HG03060 (cell line): ENCODE measurements at regions not wholly inside any gene's neighbourhood (a gene's known extent, or its start where the extent isn't known, plus 50 kb on each side); places are given as distances from the start of the nearest gene placed in this dataset.
"Not testable (repeated sequence)": the region's sequence is repeated elsewhere in the genome, so short reads cannot be mapped to it uniquely, and the experiment has no call there.

Experiments used
- ATAC-seq: cut with Tn5 transposase; IDR thresholded peaks from one replicate; pipeline ENCODE4 v1.9.1; 2021; ENCODE audit warnings: low read depth, moderate number of reproducible peaks; ENCODE audit not compliant: unreplicated experiment

DNA sequence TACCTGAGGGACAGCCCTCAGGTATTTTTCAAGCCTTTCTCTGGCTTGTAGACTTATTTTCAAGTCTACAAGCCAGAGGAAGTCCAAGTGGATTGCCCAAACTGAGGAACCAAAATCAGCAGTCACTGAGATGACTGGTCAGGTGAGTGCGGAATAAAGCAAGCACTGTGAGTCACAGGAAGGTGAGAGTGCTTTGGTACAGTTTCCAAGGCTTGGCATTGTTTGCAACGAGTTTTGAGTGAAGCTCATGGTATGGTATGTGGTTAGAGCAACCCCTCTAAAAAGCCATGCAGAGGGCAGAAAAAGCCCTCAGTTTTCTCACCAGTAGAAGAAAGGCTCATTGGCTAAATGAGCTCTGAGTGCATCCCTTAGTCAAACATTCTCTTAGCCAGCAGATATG is 112.8 kb upstream of the EOLA2 start:
- ATAC-seq: no peak

DNA sequence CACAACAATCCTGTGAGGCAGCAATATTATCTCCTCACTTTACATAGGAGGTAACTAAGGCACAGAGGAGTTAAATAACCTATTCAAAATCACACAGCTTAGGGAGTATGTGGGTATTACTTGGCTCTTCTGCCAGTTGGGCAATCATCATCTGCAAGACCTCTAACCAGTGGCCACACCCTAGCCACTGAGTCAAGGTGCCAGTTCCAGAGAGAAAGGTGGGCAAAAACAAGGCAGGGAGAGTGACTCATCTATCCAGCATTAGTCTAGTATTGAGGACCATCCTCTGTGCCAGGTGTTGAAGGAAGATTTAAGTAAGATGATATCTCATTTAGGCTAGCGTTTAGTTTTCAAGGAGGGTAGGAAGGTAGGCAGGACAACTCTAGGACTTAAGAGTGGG is 113.9 kb upstream of the EOLA2 start:
- ATAC-seq: no peak

DNA sequence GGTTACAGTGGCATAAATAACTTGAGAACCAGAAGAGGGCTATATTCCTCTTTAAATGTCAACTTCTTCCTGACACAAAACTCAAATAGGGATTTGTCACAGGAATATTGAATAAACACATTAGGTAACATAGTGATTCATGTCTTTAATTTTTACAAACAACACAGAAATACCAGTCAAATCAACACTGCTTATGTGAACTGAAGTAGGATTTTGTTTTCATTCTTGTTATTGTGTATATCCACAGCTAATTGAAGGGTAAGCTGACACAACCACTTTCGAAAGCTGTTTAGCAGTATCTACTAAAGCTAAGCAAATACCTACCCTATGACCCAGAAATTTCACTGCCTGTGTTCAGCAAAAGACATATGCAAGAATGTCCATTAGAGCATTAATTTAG is 120.4 kb upstream of the EOLA2 start:
- ATAC-seq: no peak

DNA sequence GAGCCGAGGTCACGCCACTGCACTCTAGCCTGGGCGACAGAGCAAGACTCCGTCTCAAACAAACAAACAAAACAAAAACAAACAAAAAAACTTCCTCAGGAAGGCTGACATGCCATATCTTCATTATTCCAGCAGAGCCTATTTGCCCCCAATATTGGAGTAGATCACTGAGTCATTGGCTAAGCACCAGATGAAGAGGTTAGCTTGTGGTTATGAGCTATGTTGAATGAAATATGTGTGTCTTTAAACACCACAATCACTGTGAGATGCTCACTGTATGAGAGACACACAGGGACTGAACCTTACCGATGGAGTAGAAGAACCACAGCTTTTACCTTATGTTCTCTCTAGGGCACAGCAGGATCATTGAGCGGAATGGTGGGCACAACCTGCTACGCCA is 122.1 kb upstream of the EOLA2 start:
- no peak for ATAC-seq

DNA sequence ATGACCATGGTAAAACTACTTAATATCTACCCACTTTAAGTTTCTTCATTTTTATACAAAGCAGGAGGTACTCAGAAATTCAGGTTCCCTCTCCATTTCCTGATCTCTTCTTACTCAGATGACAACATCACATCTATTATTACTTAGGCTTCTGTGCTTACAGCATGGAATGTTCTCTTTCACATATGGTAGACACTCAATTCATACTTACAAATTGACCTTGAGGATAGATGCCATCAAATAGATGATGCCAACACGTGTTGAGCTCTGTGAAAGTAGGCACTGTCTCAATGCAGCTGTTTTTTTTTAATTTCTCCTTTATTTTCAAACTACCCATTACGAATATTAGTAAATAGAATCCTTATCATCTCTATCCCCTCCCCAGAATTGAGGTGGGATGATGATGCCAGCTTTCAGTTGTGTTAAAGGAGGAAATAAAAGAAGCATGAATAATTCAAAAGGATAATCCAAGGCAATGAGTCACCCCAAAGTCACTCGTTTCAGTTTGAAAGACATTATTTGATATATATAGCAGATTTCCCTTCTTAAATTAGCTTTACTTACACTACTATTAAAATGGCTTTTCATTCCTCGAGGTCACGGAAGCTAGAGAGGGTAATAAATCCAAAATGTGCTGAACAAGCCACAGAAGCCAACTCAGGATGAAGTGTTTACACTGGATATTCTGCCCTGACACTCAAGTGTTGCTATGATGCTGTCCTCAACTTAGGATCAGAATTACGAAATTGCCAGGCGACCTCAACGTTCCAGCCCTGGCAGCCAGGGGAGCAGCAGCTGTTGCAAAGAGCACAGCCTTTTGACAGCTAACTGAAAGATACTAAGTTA is 124.2 kb upstream of the EOLA2 start:
- no peak for ATAC-seq

DNA sequence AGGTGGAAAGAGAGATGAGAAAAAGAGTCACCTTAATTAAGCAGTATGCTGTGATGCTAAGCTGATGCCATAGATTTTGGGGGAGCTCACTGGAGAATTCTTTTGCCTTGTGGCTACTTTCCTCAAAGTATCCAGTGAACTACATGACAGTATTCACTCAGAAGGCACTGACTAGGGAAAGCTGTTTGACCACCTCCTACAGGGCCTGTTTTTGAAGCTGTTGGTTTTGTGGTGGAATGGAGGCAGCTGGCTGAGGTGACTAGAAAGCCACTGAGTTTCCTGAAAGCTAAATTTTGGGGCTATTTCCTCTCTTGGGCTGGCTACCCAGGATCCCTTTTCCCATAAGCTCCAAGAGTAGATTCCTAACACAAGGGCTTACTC is 124.8 kb upstream of the EOLA2 start:
- no peak for ATAC-seq

DNA sequence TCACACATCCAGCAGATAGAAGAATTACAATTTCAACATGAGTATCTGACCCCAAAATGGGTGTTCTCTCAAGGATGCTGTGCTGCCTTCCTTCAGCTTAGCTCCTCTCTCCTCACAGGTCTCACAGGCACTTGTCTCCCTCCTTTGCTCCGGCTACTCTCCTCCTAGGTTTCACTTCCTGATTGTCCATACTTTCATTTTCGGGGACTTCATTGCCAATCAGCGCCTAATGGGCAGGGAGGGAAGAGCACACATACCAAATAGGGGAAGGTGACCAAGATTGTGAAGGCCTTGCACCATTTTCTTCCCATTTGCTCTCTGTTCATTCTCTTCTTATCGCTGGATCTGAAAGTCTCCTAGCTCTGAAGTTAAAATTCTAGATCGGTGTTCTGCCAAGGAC is 125.4 kb upstream of the EOLA2 start:
- ATAC-seq: no peak

DNA sequence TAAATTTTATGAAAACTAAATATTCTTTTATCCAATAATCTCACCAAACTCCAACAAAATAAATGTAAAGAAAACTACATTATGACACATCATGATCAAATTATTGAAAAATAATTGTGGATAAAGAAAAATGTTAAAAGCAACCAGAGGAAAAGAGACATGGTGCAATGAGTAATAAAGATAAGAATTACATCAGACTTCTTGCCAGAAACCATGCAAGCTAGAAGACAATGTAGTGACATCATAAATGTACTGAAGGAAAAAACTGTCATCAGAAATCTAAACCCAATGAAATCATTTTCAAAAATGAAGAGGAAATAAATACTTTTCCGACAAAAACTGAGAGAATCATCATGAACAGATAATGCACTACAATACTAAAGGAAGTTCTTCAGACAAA is 135.9 kb upstream of the EOLA2 start:
- no peak for ATAC-seq

DNA sequence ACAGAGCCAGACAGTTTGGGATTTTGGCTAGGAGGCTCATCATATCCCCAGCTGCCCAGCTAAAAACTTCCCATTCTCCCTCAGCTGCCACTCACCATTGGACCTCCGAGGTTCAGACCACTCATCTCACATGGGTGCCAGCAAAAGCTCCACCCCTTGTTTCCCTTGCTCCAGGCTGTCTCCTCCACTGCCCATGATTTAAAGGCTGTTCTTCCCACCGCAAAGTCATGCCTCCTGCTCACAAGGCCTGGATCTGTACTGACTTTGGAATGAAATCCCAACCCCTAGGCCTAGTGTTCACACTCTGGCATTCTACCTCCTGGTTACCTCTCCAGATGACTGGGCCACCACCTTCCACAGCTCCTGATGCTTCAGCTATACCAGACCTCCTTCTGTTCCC is 142.2 kb upstream of the EOLA2 start:
- no peak for ATAC-seq

DNA sequence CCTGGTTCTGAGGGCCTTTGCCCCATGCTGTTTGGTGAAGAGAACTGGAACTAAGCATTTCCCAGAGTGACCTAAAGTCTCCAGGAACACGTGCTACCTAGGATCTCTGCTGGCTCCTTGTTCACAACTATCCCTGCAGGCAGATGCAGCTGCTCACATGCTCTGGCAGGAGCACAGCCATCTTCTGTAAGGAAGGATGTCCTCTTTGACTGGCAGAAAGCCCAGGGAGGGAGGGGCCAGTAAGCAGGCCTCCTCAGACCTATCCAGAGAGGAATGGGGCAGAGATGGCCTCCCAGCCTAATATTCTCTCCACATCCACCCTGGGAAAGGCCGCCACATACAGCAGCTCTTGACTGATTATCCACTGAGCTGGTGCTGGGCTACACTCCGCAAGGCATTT is 142.8 kb upstream of the EOLA2 start:
- no peak for ATAC-seq

DNA sequence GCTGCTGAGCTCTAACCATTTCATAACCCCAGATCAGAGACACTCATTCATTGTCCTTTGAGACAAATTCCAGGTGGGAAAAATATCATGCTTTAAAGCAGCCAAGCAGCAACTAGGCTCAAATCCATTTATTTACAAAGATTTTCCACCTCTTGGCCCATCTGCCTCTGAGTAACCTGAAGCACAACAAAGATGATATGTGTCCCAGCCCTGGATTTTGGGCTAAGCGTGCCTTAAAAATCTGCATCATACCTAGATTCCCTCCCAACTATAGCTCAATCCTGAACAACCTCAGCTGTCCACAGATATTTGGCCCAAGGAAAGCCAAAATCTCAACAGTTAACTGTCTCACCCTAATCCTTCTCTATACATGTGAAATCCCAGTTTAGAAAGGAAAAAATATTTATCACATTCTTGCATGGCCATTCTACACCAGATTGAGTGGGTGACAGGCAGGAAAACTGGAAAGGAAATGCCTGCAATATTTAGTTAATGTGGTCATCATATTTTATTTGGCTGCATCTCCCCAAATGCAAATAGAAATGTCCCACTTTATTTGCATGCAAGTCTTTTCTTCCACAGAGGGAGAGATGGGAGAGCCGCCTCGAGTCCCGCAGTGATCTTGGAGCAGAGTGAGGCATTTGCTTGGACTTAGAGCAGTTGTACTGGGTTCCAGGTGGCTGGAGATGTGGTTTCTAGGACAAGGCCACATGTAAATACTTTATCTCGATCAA is 146.4 kb upstream of the EOLA2 start:
- no peak for ATAC-seq

DNA sequence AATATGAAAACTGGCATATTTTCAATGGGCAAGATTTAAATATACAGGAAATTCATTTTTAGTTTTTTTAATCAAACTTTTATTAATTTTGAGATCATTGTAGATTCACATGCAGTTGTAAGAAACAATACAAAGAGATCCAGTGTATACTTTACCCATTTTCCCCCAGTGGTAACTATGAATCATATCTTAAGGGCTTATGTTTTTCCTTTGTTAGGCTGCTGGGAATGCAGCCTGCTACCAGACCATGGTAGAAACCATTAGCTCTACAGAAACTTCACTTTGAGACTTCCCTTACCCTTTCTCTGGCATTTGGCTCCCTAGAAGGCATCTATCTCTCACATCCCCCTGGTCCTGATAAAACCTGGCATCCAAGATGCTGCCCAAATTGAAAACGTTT is 147.6 kb upstream of the EOLA2 start:
- no peak for ATAC-seq

DNA sequence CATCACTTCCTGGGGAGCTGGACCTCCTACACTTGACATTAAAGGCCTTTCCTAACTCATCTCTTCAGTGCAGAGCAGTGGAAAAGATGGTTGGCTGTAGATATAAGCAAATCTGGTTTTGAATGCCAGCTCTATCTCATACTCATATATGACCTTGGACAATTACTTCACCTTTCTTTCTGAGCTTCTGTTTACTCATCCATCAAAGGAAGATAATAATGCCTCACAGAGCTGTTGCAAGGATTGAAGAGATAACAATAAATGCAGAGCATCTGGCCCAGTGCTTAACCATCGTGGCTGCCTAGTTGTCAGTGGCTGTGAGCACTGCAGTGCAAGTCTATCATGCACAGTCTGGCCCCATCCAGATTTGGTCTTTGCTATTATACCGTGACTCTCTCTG is 148.1 kb upstream of the EOLA2 start:
- no peak for ATAC-seq

DNA sequence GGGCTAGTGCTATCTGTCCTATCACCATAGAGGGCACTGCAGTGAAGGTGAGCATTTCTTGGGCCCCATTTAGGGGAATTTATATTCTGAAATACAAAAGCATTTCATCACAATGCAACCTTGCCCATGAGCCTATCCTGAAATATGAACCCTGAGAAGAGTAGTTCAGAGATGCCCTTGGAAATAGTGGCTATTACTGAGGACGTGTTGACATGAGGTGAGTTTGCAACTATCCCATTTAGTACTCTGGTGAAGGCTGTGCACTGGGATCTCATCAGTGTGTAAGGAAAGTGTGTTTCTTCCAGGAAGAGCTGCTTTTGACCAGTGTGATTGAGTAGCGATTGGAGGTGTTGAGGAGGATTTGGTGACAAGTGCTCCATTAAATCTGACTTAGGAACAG is 149.3 kb upstream of the EOLA2 start:
- ATAC-seq: no peak

DNA sequence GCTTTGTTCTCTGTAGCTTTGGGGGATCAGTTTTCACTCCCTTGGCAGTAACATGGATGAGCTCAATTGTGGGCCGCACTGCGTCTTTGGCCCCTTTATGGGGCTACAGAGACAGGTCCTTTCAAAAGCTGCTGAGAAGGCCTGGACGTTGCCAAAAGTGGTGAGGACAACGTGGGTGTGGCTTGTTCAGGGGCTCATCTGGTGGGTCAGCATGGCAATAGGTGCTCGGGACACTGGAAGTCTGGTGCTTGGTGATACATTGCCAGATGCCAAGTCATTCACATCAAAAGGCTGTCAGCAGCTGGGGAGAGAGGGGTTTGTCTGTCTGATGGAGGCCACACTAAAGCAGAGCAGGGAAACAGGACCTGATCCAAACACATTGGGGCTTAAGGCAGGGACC is 149.8 kb upstream of the EOLA2 start:
- ATAC-seq: no peak

DNA sequence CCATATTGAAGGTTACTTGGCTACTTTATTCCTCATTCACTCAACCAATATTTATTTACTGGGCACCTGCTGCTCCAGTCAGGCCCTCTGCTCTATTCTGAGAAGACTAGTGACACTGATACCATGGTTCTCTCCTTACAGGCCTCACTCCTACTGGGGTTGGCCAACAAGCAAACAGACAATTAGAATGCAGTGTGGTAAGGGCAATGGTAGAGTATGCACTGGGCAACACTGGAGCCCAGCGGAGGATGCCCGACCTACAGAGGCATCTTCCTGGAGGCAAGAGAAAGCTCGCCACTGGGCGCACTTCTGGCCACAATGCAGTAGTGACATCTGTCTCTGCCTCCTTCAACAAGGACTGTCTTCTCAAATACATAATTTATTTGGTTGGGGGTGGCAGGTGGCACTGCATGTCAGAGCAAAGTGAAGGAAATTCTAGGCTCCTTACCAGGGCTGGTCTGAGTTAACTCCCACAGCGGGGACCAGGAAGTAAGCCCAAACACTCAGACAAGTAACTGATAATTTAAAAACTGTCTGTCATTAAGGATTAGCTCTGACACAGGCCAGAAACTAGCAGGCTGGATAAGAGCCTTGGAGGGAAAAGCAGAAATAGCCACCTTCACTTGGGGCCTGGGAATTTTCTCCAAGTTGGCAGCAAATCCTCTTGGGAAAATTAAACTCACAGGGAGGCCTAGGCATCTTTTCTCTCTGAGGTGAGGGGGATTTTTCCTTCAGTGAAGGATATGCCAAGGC is 150.7 kb upstream of the EOLA2 start:
- no peak for ATAC-seq

DNA sequence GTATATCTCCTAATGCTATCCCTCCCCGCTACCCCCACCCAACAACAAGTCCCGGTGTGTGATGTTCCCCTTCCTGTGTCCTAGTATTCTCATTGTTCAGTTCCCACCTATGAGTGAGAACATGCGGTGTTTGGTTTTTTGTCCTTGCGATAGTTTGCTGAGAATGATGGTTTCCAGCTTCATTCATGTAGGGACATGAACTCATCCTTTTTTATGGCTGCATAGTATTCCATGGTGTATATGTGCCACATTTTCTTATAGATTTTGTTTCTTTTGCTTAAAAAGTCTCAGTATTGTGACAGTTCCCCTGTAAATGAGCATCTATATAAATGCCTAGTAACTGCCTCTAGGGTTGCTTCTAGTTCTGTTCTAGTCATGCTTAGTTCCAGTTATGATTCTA is 153.0 kb upstream of the EOLA2 start:
- ATAC-seq: not testable (repeated sequence)

DNA sequence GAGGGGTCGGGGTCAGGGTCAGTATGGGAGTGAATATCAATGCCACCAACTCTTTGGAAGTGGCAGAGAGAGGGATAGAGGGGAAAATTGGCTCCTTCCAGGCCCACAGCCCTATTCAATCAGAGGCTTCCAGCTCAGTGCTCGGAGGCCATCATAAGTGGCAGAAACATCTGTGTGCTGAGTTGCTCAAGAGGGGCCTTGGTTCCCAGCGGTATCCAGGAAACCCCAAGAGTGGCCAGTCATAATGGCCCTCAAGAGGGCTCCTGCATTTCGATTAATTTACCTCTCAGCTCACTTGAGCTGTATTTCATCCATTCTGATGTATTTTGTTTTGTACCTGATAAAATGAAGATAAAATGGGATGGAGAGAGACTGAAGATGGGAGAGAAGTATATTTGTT is 154.3 kb upstream of the EOLA2 start:
- ATAC-seq: no peak

DNA sequence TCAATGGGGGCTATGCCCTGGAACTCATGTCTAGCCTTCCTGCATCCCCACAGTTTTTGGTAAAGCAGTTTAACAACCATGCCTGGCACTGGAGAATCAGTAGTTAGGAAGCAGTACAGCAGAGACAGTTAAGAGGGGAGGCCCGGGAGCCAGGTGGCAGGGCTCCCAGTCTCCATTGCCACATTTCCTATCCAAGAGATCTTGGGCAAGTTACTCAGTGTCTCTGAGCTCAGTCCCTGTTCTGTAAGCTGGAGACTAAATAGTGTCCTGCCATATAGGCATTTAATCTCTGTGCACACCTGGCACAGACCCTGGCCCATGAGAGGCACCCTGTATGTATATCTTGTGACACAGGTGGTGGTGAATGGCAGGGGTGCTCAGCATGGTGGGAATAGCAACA is 156.1 kb upstream of the EOLA2 start:
- ATAC-seq: no peak

DNA sequence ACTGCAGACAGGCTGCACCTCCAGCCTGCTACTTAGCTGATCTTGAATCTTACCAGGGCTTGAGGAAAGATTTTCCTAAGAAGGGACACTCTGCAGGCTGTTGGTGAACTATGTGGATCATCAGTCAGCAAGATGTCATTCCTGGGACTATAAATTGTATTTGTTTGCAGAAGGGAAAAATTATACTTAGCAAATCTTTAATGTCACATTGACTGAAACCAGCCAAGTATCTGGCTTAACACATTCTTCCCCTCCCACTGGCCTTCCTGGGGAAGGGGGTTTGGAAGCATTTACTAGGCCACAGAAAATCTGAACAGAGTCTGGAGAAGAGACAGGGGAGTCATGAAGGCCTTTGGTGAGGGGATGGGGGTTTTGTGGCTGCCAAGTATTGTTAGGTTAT is 156.7 kb upstream of the EOLA2 start:
- no peak for ATAC-seq

DNA sequence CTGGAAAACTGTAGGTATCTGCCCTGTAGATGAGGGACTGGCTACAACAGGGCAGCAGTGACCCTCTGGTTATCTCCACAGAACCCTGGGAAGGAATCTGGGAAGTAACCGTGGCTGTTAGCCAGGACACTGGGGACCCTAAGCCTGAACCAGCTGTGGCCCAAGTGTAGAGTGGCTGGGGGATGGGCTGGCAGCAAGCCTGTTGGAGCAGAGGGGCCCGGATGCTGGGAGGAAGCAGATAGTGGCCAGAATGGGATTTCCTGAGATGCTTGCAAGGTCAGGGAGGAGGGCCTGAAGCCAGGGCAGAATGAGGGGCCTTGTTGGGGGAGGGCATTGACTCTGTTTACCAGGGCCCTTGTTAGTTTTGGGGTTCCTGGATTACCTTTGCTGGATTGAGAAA is 161.0 kb upstream of the EOLA2 start:
- no peak for ATAC-seq

DNA sequence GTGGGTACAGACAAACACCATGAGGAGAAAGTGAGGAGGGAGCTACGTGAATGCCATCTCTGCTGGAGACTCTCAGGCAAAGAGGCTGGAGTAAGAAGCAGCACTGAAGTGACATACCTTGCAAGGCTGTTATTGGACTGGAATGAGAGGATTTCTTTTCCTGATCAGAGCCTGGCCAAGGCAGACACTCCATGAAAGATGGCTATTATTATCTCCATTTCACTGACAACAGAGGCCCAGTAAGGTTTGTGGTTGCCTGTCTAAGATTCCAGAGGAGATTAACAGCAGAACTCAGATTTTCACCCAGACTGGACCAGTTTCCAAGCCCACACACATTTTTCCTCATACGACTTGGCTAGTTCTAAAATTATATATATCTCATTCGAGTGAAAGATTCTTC is 162.0 kb upstream of the EOLA2 start:
- no peak for ATAC-seq
